ENCODE measurements at regions not wholly inside any gene's neighbourhood (a gene's known extent, or its start where the extent isn't known, plus 50 kb on each side); places are given as distances from the start of the nearest gene placed in this dataset.

DNA sequence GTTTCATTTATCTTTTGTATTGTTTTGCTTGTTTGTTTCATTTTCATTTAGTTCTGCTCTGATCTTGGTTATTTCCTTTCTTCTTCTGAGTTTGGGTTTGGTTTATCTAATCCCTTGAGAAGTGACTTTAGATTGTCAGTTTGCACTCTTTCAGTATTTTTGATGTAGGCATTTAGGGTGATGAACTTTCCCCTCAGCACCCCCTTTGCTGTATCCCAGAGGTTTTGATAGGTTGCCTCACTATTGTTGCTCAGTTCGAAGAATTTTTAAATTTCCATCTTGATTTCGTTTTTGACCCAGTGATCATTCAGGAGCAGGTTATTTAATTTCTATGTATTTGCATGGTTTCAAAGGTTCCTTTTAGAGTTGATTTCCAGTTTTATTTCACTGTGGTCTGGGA is 119.6 kb upstream of the SSTR4 start:
- Mint-ChIP-seq H3K4me1 (ENCODE audit: low read depth) (peaks cover 4% of the 10 kb centered on the region), H3K4me3 (ENCODE audit: low read depth) (no peak overlapping the region)

GRCh38 chr20:22916021-22916842 is 118.9 kb upstream of the SSTR4 start:
- H3K4me3 Mint-ChIP-seq (ENCODE audit: low read depth) = no peak overlapping the region
- peaks cover 4% of the 10 kb centered on the region for H3K4me1 Mint-ChIP-seq (ENCODE audit: low read depth)
- no peak for DNase-seq (ENCODE audit: low spot score, unreplicated experiment)
- H3K27ac Mint-ChIP-seq = no peak overlapping the region
- H3K27me3 Mint-ChIP-seq = no peaks in the 10 kb centered on the region
- no peaks in the 10 kb centered on the region for H3K36me3 Mint-ChIP-seq (ENCODE audit: insufficient read depth)
- peaks cover 15% of the 10 kb centered on the region for H3K9me3 Mint-ChIP-seq (ENCODE audit: low read depth)
- TF ChIP-seq CTCF (IDR thresholded peaks at IDR 0.05; ENCODE audit: unreplicated experiment) = no peak

More for the DNA sequence above, 119.6 kb upstream of the SSTR4 start:
- peaks cover 15% of the 10 kb centered on the region for H3K9me3 Mint-ChIP-seq (ENCODE audit: low read depth)
- no peaks in the 10 kb centered on the region for H3K27me3 Mint-ChIP-seq
- no peak for DNase-seq (ENCODE audit: low spot score, unreplicated experiment)
- H3K27ac Mint-ChIP-seq = no peak overlapping the region
- TF ChIP-seq CTCF (IDR thresholded peaks at IDR 0.05; ENCODE audit: unreplicated experiment) = no peak
- H3K36me3 Mint-ChIP-seq (ENCODE audit: insufficient read depth) = no peaks in the 10 kb centered on the region

DNA sequence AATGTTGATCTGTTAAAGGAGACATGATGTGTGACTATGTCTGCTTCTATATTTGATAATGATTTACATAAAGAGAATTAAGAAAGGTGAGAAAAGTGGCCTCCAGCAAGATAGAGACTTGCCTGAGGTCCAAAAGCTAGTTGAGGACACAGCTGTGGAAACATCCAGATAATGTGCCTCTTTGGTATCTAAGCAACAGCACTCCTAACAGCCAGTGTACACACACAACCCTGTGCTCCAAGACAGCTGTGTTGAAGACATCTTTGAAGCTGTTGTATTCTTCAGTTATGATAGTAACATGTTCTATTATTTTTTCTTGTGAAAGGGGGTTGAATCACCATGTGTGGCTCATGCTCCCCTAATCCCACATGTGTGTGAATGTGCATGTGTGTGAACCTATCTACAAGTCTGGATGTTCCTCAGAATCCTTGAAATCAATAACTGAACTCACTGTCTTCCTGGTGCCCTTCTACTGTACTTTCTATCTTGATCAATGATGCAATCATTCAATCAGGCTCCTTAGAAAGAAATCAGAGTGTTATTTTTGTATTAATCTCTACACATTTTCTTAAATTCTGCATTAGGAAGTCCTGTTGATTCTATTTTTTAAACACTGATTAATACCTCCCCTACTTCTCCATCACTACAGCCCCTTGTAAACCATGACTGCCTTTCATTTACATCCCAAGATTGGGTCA is 116.7 kb upstream of the SSTR4 start:
- Mint-ChIP-seq H3K27me3 (no peaks in the 10 kb centered on the region), H3K27ac (no peak overlapping the region), H3K9me3 (ENCODE audit: low read depth) (peaks cover 15% of the 10 kb centered on the region), H3K4me1 (ENCODE audit: low read depth) (peaks cover 4% of the 10 kb centered on the region), H3K4me3 (ENCODE audit: low read depth) (no peak overlapping the region), H3K36me3 (ENCODE audit: insufficient read depth) (no peaks in the 10 kb centered on the region)
- TF ChIP-seq CTCF (IDR thresholded peaks at IDR 0.05; ENCODE audit: unreplicated experiment) = no peak
- DNase-seq (ENCODE audit: low spot score, unreplicated experiment) = no peak

GRCh38 chr20:22920898-22921297 is 114.2 kb upstream of the SSTR4 start:
- H3K36me3 Mint-ChIP-seq (ENCODE audit: insufficient read depth) = no peaks in the 10 kb centered on the region
- no peaks in the 10 kb centered on the region for H3K9me3 Mint-ChIP-seq (ENCODE audit: low read depth)
- no peak for TF ChIP-seq CTCF (IDR thresholded peaks at IDR 0.05; ENCODE audit: unreplicated experiment)
- DNase-seq (ENCODE audit: low spot score, unreplicated experiment) = no peak
- H3K4me3 Mint-ChIP-seq (ENCODE audit: low read depth) = no peak overlapping the region
- no peak overlapping the region for H3K27ac Mint-ChIP-seq
- H3K27me3 Mint-ChIP-seq = peaks cover 9% of the 10 kb centered on the region
- H3K4me1 Mint-ChIP-seq (ENCODE audit: low read depth) = peaks cover 4% of the 10 kb centered on the region

DNA sequence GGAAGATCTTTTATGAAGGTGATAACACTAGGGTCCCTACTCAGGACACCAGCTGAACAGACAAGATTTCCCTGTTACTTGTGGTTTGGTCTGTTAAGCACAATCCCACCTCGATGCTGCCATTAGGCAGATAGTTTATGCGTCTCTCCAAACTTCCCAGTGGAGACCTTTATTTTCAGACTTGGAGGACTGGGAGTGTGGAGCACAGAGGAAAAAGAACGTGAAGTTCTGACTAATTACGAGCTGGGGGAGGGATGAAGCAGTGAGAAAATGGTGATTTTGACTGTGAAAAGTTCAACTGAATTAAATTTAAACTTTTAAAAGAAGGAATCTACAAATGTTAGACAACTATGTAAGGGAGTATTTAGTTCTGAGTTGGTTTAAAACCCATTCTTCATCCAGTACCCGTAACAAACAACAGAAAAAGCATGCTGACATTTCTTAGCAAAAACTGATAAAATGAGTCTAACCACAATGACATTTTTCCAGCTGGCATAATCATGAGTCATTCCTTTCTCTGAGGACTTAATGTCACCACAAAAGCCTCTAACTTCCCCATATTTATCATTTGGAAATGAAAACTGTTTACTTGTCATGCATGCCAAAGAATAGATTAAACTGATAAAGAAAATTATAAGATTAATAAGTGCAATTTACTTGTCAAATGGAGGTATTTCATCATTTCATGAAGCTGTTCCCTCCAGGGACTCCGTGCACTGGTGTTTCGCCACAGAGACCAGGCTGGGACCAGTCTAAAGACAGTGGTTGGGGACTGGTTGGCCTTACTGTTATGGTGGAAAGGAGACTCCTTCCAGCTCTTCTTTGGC is 113.3 kb upstream of the SSTR4 start:
- no peaks in the 10 kb centered on the region for H3K9me3 Mint-ChIP-seq (ENCODE audit: low read depth)
- H3K36me3 Mint-ChIP-seq (ENCODE audit: insufficient read depth) = no peaks in the 10 kb centered on the region
- H3K27ac Mint-ChIP-seq = no peak overlapping the region
- TF ChIP-seq CTCF (IDR thresholded peaks at IDR 0.05; ENCODE audit: unreplicated experiment) = no peak
- no peak overlapping the region for H3K4me3 Mint-ChIP-seq (ENCODE audit: low read depth)
- H3K4me1 Mint-ChIP-seq (ENCODE audit: low read depth) = peaks cover 4% of the 10 kb centered on the region
- peaks cover 12% of the 10 kb centered on the region for H3K27me3 Mint-ChIP-seq
- DNase-seq (ENCODE audit: low spot score, unreplicated experiment) = no peak
